Activated CD8-positive, alpha-beta memory T cell treated with anti-CD3 and anti-CD28 coated beads for 1 hour (primary cell): ENCODE measurements at regions not wholly inside any gene's neighbourhood (a gene's known extent, or its start where the extent isn't known, plus 50 kb on each side); places are given as distances from the start of the nearest gene placed in this dataset.

Source experiments
- DNase-seq, 2 donors: peaks; one replicate each; pipeline ENCODE4 v3.0.0-alpha.2; 2020; ENCODE audit warnings: low read depth in 1 of 2; ENCODE audit errors: extremely low read depth in 1 of 2

GRCh38 chr13:29713839-29714238 is 118.4 kb upstream of the SLC7A1 start:
- DNase-seq = no peak

- no peak for DNase-seq
Measured at GRCh38 chr13:29711776-29712175, 116.3 kb upstream of the SLC7A1 start.

GRCh38 chr13:29710511-29710910 is 115.0 kb upstream of the SLC7A1 start:
- no peak for DNase-seq

GRCh38 chr13:29709407-29710069 is 114.0 kb upstream of the SLC7A1 start:
- no peak for DNase-seq

- peak in 1 of 2 donors; percentile 3 for DNase-seq
Measured at GRCh38 chr13:29707876-29708543, 112.5 kb upstream of the SLC7A1 start.

- no peak for DNase-seq
Measured at GRCh38 chr13:29706923-29707322, 111.4 kb upstream of the SLC7A1 start.

GRCh38 chr13:29704648-29705047 is 109.2 kb upstream of the SLC7A1 start:
- no peak for DNase-seq

GRCh38 chr13:29703421-29703820 is 107.9 kb upstream of the SLC7A1 start:
- DNase-seq = no peak

- no peak for DNase-seq
Measured at GRCh38 chr13:29702912-29703351, 107.4 kb upstream of the SLC7A1 start.

GRCh38 chr13:29698106-29698505 is 102.6 kb upstream of the SLC7A1 start:
- no peak for DNase-seq

- DNase-seq = no peak
Measured at GRCh38 chr13:29696606-29697005, 101.1 kb upstream of the SLC7A1 start.

- DNase-seq = no peak
Measured at GRCh38 chr13:29693275-29693945, 97.9 kb upstream of the SLC7A1 start.

- DNase-seq = no peak
Measured at GRCh38 chr13:29689548-29689947, 94.1 kb upstream of the SLC7A1 start.

GRCh38 chr13:29688193-29688592 is 92.7 kb upstream of the SLC7A1 start:
- DNase-seq = no peak

GRCh38 chr13:29684441-29684840 is 89.0 kb upstream of the SLC7A1 start:
- DNase-seq = no peak

GRCh38 chr13:29683041-29683440 is 87.6 kb upstream of the SLC7A1 start:
- DNase-seq = no peak

- no peak for DNase-seq
Measured at GRCh38 chr13:29681864-29682263, 86.4 kb upstream of the SLC7A1 start.

- DNase-seq = no peak
Measured at GRCh38 chr13:29679396-29680053, 84.0 kb upstream of the SLC7A1 start.

GRCh38 chr13:29677627-29678026 is 82.1 kb upstream of the SLC7A1 start:
- DNase-seq = no peak

GRCh38 chr13:29676941-29677452 is 81.5 kb upstream of the SLC7A1 start:
- DNase-seq = no peak

- DNase-seq = no peak
Measured at GRCh38 chr13:29676535-29676934, 81.0 kb upstream of the SLC7A1 start.
